ENCODE measurements at regions not wholly inside any gene's neighbourhood (a gene's known extent, or its start where the extent isn't known, plus 50 kb on each side); places are given as distances from the start of the nearest gene placed in this dataset.

GRCh38 chr9:89845862-89846261 is 241.1 kb downstream of the GADD45G start:
- no peak overlapping the region for H2AK5ac ChIP-seq (ENCODE audit: low read depth, low read length)
- no peaks in the 10 kb centered on the region for H3K9me3 ChIP-seq (ENCODE audit: insufficient read depth in 2 of 2, low read depth in 1 of 2, low read length in 1 of 2)
- DNase-seq (ENCODE audit: low read depth in 1 of 2, low spot score in 2 of 2), result no peak
- no peaks in the 10 kb centered on the region; a peak in 1 of 7 replicates for H3K27me3 ChIP-seq (replicated peaks in 1 of 4; ENCODE audit: control insufficient read depth in 3 of 4, extremely low read depth in 1 of 4, insufficient read depth in 3 of 4, low read length in 3 of 4)
- no peak overlapping the region for H3K27ac ChIP-seq (ENCODE audit: low read depth, low read length)
- H3K4me1 ChIP-seq (replicated peaks in 1 of 4; ENCODE audit: control insufficient read depth in 3 of 4, insufficient read depth in 4 of 4, low read length in 3 of 4), result peaks cover 0 to 4% (median 3%) of the 10 kb centered on the region in 4 experiments; a peak in 2 of 7 replicates
- no peak overlapping the region for H3K18ac ChIP-seq (ENCODE audit: extremely low read depth, low read length)
- WGBS, 2 experiments (ENCODE audit: extremely low coverage in 1 of 2, insufficient coverage in 1 of 2, insufficient read length in 1 of 2, insufficient replicate concordance in 2 of 2, low coverage in 1 of 2, low lambda C conversion rate in 2 of 2, missing lambda C conversion rate in 1 of 2), result 95% methylated on average over 9 of the region's 9 CpGs; no CpG with 5 or more reads in 1 of the 2 experiments
- no peak overlapping the region for H2BK20ac ChIP-seq (ENCODE audit: low read length)
- H3K14ac ChIP-seq (ENCODE audit: insufficient read length), result no peak overlapping the region
- H4K91ac ChIP-seq (replicated peaks; ENCODE audit: insufficient read length, low read length), result no peak overlapping the region
- H2BK5ac ChIP-seq (ENCODE audit: low read depth, low read length), result no peak overlapping the region
- TF ChIP-seq FOSL1 (IDR thresholded peaks at IDR 0.05; ENCODE audit: insufficient read depth, low read depth, low read length) (no peak), ASH2L (IDR thresholded peaks at IDR 0.05; ENCODE audit: low read length) (no peak), MAX (IDR thresholded peaks at IDR 0.05) (no peak), RXRA (IDR thresholded peaks at IDR 0.05; ENCODE audit: insufficient read depth, low read depth, low read length) (no peak), KDM1A (IDR thresholded peaks at IDR 0.05; ENCODE audit: borderline replicate concordance, low read length) (no peak), ATF3 (IDR thresholded peaks at IDR 0.05; ENCODE audit: insufficient read depth, low read depth, low read length) (no peak), CEBPB (IDR thresholded peaks at IDR 0.05; ENCODE audit: low read depth, low read length) (no peak)
- POLR2A ChIA-PET (ENCODE audit: partially characterized antibody), result no interaction called here
- no peak for FAIRE-seq
- H3K4me2 ChIP-seq (ENCODE audit: insufficient read depth in 1 of 2, low read depth in 2 of 2, low read length in 2 of 2), result no peak overlapping the region
- CTCF ChIA-PET (ENCODE audit: partially characterized antibody), result no interaction called here
- H3K36me3 ChIP-seq (ENCODE audit: control insufficient read depth in 2 of 4, insufficient read depth in 4 of 4, low read length in 3 of 4), result no peaks in the 10 kb centered on the region
- H4K20me1 ChIP-seq (replicated peaks in 1 of 2; ENCODE audit: control insufficient read depth in 1 of 2, insufficient read depth in 2 of 2, low read length in 2 of 2), result peaks cover 0 to 4% of the 10 kb centered on the region in 2 experiments
- H4K8ac ChIP-seq (ENCODE audit: extremely low read depth, insufficient read depth, low read length), result no peak overlapping the region
- no peaks in the 10 kb centered on the region for H3K79me2 ChIP-seq (ENCODE audit: control insufficient read depth in 1 of 2, insufficient read depth in 2 of 2, low read length in 2 of 2)
- H3K23ac ChIP-seq (ENCODE audit: insufficient read length), result no peak overlapping the region
- H3K4me3 ChIP-seq (ENCODE audit: extremely low read depth in 1 of 4, insufficient read depth in 2 of 4, low read depth in 3 of 4, low read length in 4 of 4), result no peak overlapping the region
- no peak overlapping the region for H3K9ac ChIP-seq (replicated peaks in 1 of 4; ENCODE audit: extremely low read depth in 1 of 4, low read depth in 3 of 4, low read length in 3 of 4)
- no peaks in the 10 kb centered on the region; the same call in 1 of the 2 replicates for H3K23me2 ChIP-seq (ENCODE audit: low read depth, low read length)
- no peak overlapping the region for H3K56ac ChIP-seq (replicated peaks; ENCODE audit: insufficient read length, low read depth, low read length)
- no peaks in the 10 kb centered on the region for H3K79me1 ChIP-seq (ENCODE audit: low read depth, low read length)
- H2BK12ac ChIP-seq (ENCODE audit: low read depth, low read length), result no peak overlapping the region
- no peak overlapping the region for H2BK15ac ChIP-seq (ENCODE audit: low read length)
- no peak overlapping the region for H4K5ac ChIP-seq (ENCODE audit: insufficient read length, low read depth, low read length)
- no peak overlapping the region for H2AFZ ChIP-seq (ENCODE audit: low read length)
- H2BK120ac ChIP-seq (replicated peaks; ENCODE audit: low read depth, low read length), result no peak overlapping the region
- H3K4ac ChIP-seq (replicated peaks; ENCODE audit: insufficient read length, low read depth, low read length), result no peak overlapping the region

All from H1 (cell line).